Stimulated activated memory B cell treated with anti-CD40 and anti-IgM and Interleukin-4, amounts not matched to agents 10 μg/mL and 1 μg/mL and 100 μg/mL, for 72 hours (primary cell): ENCODE measurements at regions not wholly inside any gene's neighbourhood (a gene's known extent, or its start where the extent isn't known, plus 50 kb on each side); places are given as distances from the start of the nearest gene placed in this dataset.
A peak's percentile ranks its signal among the peaks of the same experiment; 100 is the strongest.
"Not testable (repeated sequence)": the region's sequence is repeated elsewhere in the genome, so short reads cannot be mapped to it uniquely, and the experiment has no call there.

Source experiments
- ATAC-seq: fragments of 150-1000 bp; cut with Tn5 transposase; 2 replicates; pipeline ENCODE4 v1.10.0; 2021
- H3K27ac Mint-ChIP-seq: one replicate; pipeline ENCODE4 v1.8.0; 2022; ENCODE audit warnings: mild to moderate bottlenecking, mixed read lengths
- H3K27me3 Mint-ChIP-seq: one replicate; pipeline ENCODE4 v1.8.0; 2022; ENCODE audit warnings: mixed read lengths
- H3K36me3 Mint-ChIP-seq: one replicate; pipeline ENCODE4 v1.8.0; 2022; ENCODE audit warnings: mixed read lengths
- H3K4me1 Mint-ChIP-seq: one replicate; pipeline ENCODE4 v1.8.0; 2022; ENCODE audit warnings: mixed read lengths
- H3K4me3 Mint-ChIP-seq: one replicate; pipeline ENCODE4 v1.8.0; 2022; ENCODE audit warnings: mild to moderate bottlenecking, moderate library complexity, mixed read lengths
- H3K9me3 Mint-ChIP-seq: one replicate; pipeline ENCODE4 v1.8.0; 2022; ENCODE audit warnings: mixed read lengths

DNA sequence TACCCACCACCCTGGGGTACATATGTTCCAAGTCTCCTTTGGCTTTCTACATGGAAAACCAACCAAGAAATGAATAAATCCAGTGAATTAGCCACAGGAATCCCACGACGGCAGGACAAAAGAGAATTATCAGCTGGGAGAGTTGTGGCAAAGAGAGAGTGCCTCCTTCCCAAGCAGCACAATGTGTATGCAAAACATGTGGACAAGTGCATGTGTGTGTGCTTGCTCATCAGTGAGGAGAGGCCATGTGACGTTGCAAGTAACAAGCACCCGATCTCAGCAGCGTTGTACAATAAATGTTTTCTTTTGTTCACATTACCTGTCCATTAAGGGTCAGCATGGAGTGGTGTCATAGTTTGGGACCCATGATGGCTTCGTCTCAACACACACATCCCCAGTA, 50.0 kb upstream of the EMX2 start:
- no peaks in the 10 kb centered on the region for H3K36me3 Mint-ChIP-seq
- ATAC-seq: no peak
- H3K27ac Mint-ChIP-seq: no peak overlapping the region
- H3K9me3 Mint-ChIP-seq: no peaks in the 10 kb centered on the region
- H3K4me3 Mint-ChIP-seq: no peak overlapping the region
- no peaks in the 10 kb centered on the region for H3K4me1 Mint-ChIP-seq
- peaks cover 31% of the 10 kb centered on the region for H3K27me3 Mint-ChIP-seq

DNA sequence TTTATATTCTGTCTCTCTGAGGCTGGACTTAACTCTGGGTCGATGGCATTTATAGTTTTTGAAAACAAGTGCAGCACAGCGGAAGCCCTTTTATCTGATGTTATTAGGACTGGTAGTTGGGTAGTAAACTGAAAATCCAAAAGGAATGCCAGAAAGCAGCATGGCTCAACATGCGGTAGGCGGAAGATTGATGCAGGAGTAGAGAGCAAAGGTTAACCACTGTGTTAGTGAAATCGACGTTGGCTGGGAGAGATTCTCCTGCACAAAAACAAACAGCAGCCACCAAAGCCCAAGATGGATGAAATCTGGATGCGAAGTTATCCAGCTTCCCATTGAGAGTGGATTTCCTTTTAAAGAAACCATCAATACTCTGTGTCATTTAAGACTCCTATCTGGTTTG, 54.5 kb upstream of the EMX2 start:
- no peak for ATAC-seq
- Mint-ChIP-seq H3K27me3 (peaks cover 9% of the 10 kb centered on the region), H3K27ac (no peak overlapping the region), H3K4me1 (no peaks in the 10 kb centered on the region), H3K36me3 (no peaks in the 10 kb centered on the region), H3K9me3 (peaks cover 3% of the 10 kb centered on the region), H3K4me3 (no peak overlapping the region)

DNA sequence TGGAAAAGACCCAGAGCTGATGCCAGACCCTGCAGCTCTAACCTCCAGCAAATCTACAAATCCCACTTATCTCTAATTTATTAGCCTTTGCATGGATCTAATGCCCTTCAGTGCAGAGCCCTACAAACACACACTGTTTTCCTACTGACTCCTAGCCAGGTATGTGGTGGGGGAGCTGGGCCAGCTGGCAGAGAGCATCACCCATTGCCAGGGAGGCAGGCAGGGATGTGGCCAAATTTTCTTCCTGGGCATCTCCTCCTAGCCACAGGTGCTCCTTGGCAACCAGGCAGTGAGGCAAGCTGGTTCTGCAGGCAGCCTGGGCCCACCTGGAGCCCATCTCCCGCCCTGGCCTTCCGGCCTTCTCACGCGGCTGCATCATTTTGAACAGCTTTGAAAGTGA, 55.9 kb upstream of the EMX2 start:
- peaks cover 3% of the 10 kb centered on the region for H3K9me3 Mint-ChIP-seq
- H3K27ac Mint-ChIP-seq: no peak overlapping the region
- H3K27me3 Mint-ChIP-seq: peaks cover 21% of the 10 kb centered on the region
- H3K4me1 Mint-ChIP-seq: no peaks in the 10 kb centered on the region
- no peaks in the 10 kb centered on the region for H3K36me3 Mint-ChIP-seq
- no peak overlapping the region for H3K4me3 Mint-ChIP-seq
- ATAC-seq: no peak

DNA sequence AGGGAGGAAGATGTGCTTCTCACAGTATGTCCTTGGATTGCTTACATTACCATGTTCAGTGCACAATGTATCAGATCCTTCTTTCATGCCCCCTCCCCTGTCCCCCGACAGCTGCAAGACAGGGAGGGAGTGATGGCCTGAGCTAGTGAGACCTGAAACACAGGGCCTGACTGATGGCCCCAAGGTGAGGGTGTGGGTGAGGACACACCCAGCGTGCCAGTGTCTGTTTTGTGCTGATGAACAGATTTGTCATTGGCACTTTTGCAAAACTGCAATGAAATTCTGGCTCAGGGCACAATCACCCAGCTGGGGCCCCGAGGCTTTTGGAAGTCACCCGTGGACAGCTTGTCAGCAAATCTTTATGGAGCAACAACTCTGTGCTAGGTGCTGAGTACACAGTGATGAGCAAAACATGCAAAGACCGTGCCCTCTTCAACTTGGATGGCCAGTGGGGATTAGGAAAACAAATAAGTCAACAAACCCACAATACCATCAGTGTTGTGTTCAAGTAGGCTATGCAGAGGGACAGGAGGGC, 59.4 kb upstream of the EMX2 start:
- no peak for ATAC-seq

DNA sequence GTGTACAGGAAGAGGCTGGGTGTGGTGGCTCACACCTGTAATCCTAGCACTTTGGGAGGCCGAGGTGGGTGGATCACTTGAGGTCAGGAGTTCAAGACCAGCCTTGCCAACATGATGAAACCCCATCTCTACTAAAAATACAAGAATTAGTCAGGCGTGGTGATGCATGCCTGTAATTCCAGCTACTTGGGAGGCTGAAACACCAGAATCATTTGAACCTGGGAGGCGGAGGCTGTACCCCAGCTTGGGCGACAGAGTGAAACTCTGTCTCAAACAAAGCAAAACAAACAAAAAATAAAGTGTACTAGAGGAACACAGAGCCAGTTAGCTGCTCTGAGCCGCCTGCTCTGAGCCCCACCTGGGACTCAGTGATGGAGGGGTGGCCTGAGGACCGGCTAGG, 61.5 kb upstream of the EMX2 start:
- peaks cover 17% of the 10 kb centered on the region for H3K4me1 Mint-ChIP-seq
- not testable (repeated sequence) for H3K27ac Mint-ChIP-seq, ATAC-seq, H3K36me3 Mint-ChIP-seq, H3K4me3 Mint-ChIP-seq, H3K9me3 Mint-ChIP-seq
- peaks cover 53% of the 10 kb centered on the region for H3K27me3 Mint-ChIP-seq

More for the DNA sequence above, 59.4 kb upstream of the EMX2 start:
- peaks cover 3% of the 10 kb centered on the region for H3K9me3 Mint-ChIP-seq
- peaks cover 32% of the 10 kb centered on the region for H3K27me3 Mint-ChIP-seq
- no peaks in the 10 kb centered on the region for H3K36me3 Mint-ChIP-seq
- H3K4me1 Mint-ChIP-seq: peaks cover 15% of the 10 kb centered on the region
- H3K4me3 Mint-ChIP-seq: no peak overlapping the region
- no peak overlapping the region for H3K27ac Mint-ChIP-seq

DNA sequence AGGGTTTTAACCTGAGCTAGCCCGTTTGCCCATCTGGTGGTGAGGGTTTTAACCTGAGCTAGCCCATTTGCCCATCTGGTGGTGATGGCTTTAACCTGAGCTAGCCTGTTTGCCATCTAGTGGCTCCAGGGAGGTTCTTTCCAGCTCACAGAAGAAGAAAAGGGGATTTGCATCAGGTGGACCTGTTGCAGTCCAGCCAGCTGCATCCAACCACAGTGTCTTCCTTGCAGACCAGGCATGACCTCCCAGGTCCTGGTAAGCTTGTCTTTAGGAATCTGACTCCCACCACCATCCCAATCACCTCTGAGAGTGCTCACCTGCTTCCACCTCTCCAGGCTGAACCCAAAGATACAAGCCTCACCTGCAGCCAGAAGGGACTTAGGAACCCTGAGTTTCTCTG, 62.4 kb upstream of the EMX2 start:
- Mint-ChIP-seq H3K27ac (no peak overlapping the region), H3K27me3 (peaks cover 61% of the 10 kb centered on the region), H3K4me3 (no peak overlapping the region), H3K36me3 (no peaks in the 10 kb centered on the region), H3K4me1 (peaks cover 17% of the 10 kb centered on the region), H3K9me3 (peaks cover 3% of the 10 kb centered on the region)
- ATAC-seq: no peak

DNA sequence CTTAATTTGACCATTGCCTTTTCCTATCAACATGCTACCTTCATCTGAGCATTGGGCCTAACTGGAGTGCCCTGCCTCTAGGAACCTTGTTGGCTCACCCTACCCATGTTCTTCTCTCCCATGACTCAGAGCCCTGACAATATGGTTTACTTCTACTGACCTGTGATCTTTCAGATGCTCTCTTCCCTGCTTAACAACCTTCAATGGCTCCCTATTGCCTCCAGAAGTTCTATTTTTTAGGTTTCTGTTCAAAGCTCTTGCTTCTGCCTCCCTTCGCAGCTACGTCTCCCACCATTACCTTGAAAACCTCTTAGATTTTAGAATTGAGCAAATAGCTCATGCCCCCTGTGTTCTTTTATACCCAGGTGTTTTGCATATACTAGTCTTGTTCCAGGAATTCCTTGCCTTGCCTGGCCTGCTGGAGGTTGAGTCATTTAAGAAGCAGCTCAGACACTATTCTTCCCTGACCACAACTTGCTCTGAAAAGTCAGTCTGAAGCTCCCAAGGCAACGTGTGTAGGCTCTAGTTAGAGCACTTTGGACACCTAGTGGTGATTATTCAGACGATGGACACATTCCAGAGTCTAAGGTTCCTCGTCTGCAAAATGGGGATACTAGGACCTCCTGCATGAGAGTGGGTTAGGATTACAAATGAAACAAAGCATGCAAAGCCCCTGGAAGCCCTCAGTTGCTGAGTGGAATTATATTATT, 64.4 kb upstream of the EMX2 start:
- Mint-ChIP-seq H3K27me3 (peaks cover 71% of the 10 kb centered on the region), H3K4me1 (peaks cover 17% of the 10 kb centered on the region), H3K36me3 (no peaks in the 10 kb centered on the region), H3K27ac (no peak overlapping the region), H3K4me3 (no peak overlapping the region), H3K9me3 (no peaks in the 10 kb centered on the region)
- no peak for ATAC-seq

DNA sequence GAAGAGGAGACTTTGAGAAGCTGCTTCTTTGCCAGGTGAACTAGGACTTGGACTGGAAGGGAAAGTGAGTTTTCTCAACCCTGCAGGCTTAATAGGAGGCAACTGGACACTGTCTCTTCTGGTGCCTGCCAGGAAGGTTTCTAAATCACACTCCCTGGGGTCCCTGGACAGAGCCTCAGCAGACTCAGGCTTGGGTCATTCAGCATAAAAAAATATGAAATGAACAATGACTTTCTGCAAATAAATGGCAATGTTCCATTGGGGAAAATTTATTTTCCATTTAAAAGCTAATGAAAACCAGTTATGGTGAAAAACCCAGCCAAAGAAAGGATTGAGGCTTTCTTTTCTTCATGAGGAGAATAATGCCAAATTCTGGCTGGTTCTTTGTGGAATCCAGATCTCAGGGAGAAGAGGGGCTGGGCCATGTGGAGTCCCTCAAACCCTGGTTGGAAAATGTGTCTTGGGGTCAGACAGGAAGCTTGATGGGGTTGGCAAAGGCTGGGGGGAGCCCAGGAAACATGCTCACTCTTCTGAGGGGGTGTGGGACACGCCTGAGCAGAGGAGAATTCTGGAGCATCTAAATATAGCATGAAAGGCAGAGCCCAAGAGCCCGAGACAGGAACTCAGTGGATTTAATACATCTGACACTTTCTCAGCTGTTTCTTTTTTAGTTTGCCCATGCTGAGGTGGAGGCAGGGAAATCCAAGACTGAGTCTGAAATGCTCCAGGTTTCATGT, 65.2 kb upstream of the EMX2 start:
- Mint-ChIP-seq H3K4me3 (no peak overlapping the region), H3K4me1 (peaks cover 17% of the 10 kb centered on the region), H3K36me3 (no peaks in the 10 kb centered on the region), H3K9me3 (no peaks in the 10 kb centered on the region), H3K27me3 (peaks cover 71% of the 10 kb centered on the region), H3K27ac (no peak overlapping the region)
- no peak for ATAC-seq

DNA sequence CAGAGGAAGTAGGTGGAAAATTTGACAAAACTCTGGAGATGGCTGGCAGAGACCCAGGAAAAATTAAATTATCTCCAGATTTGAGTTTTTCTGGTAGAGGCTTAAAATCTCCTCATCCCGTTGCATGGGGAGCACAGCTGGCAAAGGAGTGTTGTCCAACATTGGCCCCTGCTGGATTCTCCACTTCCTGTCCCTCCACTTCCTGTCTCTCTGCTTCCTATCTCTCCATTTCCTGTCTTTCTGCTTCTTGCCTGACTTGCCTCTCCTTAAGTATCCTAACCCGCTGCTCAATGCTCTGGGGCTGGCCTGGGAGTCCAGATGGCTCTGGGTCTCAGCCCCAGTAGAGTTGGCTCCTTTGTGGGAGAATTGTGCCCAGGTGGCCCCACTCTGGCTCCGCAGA, 65.8 kb upstream of the EMX2 start:
- H3K36me3 Mint-ChIP-seq: no peaks in the 10 kb centered on the region
- H3K27ac Mint-ChIP-seq: no peak overlapping the region
- peaks cover 17% of the 10 kb centered on the region for H3K4me1 Mint-ChIP-seq
- ATAC-seq: no peak
- no peaks in the 10 kb centered on the region for H3K9me3 Mint-ChIP-seq
- no peak overlapping the region for H3K4me3 Mint-ChIP-seq
- peaks cover 73% of the 10 kb centered on the region for H3K27me3 Mint-ChIP-seq

DNA sequence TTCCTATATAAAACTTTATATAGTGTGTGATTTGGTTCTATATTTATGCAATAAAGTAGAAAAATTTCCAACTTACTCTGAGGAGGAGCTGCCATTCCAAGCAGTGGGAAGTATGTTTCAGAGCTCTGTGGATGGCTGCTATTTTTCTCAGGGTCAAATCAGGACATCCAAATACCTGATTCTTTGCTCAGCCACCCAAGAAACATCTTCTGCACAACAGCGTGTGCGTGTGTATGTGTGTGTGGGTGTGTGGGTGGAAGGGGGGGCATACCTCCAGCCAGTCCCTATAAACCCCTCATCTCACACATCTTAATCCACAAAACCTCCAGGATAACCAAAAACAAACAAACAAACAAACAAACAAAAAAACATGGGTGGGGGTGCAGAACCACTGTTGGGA, 66.3 kb upstream of the EMX2 start:
- Mint-ChIP-seq H3K27ac (no peak overlapping the region), H3K4me3 (no peak overlapping the region), H3K9me3 (no peaks in the 10 kb centered on the region), H3K27me3 (peaks cover 73% of the 10 kb centered on the region), H3K4me1 (peaks cover 17% of the 10 kb centered on the region), H3K36me3 (no peaks in the 10 kb centered on the region)
- no peak for ATAC-seq

DNA sequence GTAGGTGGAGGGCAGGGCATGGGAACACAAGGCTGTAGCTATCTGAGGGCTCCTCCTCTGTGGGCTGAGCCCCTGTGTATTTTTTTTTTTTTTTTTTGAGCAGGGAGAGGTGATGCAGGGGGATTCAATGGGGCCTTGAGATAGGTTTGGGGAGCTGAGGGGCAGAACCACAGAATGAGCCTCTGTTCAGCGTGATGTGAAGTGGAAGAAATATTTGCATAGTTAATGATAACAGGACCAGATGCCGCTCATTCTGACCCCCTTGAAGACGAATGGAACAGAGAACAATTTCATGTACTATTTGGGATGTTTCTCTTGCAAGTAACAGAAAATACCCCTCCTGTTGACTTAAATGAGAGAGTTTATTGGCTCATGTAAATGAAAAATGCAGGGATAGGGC, 69.7 kb upstream of the EMX2 start:
- peak; percentile 39 for ATAC-seq
- Mint-ChIP-seq H3K27ac (no peak overlapping the region), H3K9me3 (no peaks in the 10 kb centered on the region), H3K36me3 (no peaks in the 10 kb centered on the region), H3K4me1 (peaks cover under 1% of the 10 kb centered on the region), H3K27me3 (peaks cover 65% of the 10 kb centered on the region), H3K4me3 (no peak overlapping the region)

DNA sequence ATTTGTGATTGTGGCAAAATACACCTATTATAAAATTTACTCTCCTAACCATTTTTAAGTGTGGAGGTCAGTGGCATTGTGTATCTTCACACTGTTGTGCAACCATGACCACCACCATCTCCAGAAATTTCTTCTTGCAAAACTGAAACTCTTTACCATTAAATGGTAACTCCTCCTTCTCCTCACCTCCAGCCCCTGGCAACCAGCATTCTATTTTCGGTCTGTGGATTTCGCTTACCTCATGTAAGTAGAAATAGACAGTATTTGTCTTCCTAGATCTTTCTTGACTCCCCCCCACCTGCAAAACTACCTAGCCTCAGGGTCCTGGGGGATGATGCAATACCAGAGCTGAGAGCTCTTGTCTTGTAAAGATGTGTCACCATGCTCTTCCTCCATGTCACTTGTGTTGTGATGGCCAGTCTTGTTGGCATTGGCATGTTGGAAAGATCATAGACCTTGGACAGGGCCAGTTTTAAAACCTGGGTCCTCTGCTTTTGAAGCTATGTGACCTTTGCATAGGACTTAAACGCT, 71.1 kb upstream of the EMX2 start:
- Mint-ChIP-seq H3K9me3 (no peaks in the 10 kb centered on the region), H3K36me3 (no peaks in the 10 kb centered on the region), H3K4me1 (no peaks in the 10 kb centered on the region), H3K27ac (no peak overlapping the region), H3K4me3 (no peak overlapping the region), H3K27me3 (peaks cover 50% of the 10 kb centered on the region)
- no peak for ATAC-seq

DNA sequence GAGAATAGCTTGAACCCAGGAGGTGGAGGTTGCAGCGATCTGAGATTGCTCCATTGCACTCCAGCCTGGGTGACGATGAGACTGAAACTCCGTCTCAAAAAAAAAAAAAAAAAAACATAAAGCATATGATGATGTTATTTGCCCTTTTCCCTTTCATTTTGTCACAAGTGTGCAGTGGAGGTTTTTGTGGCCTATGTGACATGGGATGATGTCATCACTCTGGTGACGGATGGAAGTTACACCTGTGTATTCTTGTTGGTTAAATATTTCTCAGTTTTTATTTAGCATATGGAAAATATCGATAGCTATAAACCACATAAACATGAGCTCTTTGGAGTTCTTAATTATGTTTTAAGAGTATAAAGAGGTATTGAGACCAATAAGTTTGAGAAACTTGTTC, 71.8 kb upstream of the EMX2 start:
- no peaks in the 10 kb centered on the region for H3K4me1 Mint-ChIP-seq
- H3K27ac Mint-ChIP-seq: no peak overlapping the region
- H3K36me3 Mint-ChIP-seq: no peaks in the 10 kb centered on the region
- peaks cover 43% of the 10 kb centered on the region for H3K27me3 Mint-ChIP-seq
- ATAC-seq: no peak
- no peak overlapping the region for H3K4me3 Mint-ChIP-seq
- H3K9me3 Mint-ChIP-seq: no peaks in the 10 kb centered on the region

DNA sequence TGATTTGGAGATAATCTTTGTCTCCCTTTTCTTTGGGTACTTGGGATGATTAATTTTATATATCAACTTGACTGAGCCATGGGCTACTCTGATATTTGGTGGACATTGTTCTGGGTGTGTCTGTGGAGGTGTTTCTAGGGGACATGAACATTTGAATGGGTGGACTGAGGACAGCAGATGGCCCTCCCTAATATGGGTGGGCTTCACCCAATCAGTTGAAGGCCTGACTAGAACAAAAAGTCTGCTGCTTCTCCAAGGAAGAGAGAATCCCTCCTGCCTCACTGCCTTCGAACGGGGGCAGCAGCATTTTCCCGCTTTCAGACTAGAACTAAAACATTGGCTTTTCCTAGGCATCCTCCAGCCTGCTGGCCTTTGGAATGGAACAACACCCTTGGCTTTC, 73.9 kb upstream of the EMX2 start:
- H3K36me3 Mint-ChIP-seq: no peaks in the 10 kb centered on the region
- H3K27ac Mint-ChIP-seq: no peak overlapping the region
- H3K4me1 Mint-ChIP-seq: no peaks in the 10 kb centered on the region
- H3K9me3 Mint-ChIP-seq: no peaks in the 10 kb centered on the region
- ATAC-seq: no peak
- no peak overlapping the region for H3K4me3 Mint-ChIP-seq
- peaks cover 26% of the 10 kb centered on the region for H3K27me3 Mint-ChIP-seq

DNA sequence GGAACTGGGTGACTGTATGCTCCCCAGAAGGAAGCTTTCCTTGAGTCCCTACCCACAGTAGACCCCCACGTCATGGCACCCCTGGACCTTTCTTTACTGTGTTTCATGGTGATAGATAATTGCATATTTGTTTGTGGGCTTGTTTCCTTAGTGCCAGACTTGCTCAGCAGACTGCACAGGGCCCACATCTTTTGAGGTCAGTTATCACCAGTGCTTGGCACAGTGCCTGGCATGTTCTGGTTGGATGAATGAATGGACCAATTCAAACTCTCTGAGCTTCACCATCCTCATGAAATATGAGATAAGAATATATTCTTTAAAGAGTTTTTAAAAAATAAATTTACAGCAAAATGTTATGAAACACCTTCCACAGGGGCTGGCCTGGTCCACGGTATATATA, 78.4 kb upstream of the EMX2 start:
- Mint-ChIP-seq H3K27me3 (peaks cover 3% of the 10 kb centered on the region), H3K4me1 (no peaks in the 10 kb centered on the region), H3K4me3 (no peak overlapping the region), H3K36me3 (no peaks in the 10 kb centered on the region), H3K27ac (no peak overlapping the region), H3K9me3 (no peaks in the 10 kb centered on the region)
- no peak for ATAC-seq

DNA sequence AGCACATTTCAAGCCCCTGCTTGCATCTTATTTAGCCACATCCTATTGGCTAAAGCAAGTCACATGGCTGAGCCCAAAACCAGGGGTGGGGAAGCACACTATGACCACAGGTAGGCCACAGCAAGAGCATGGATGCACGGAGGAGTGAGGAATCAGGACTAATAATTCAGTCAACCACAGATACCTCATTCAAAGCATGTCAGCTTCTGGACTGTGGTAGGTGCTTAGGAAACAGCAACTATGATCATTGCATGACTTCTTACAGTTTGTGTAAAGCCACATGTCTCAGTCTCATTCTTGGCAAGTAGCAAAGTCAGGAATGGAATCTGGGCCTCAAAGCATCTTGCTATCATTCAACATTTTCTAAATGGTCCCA, 79.0 kb upstream of the EMX2 start:
- peaks cover 9% of the 10 kb centered on the region for H3K27me3 Mint-ChIP-seq
- H3K4me3 Mint-ChIP-seq: no peak overlapping the region
- no peak for ATAC-seq
- no peaks in the 10 kb centered on the region for H3K36me3 Mint-ChIP-seq
- H3K27ac Mint-ChIP-seq: no peak overlapping the region
- H3K4me1 Mint-ChIP-seq: no peaks in the 10 kb centered on the region
- H3K9me3 Mint-ChIP-seq: no peaks in the 10 kb centered on the region
